SH-SY5Y (cell line): ENCODE measurements at regions not wholly inside any gene's neighbourhood (a gene's known extent, or its start where the extent isn't known, plus 50 kb on each side); places are given as distances from the start of the nearest gene placed in this dataset.

ENCODE experiments used
- GATA2 ChIP-seq: IDR thresholded peaks from 2 replicates; pipeline ENCODE4 v1.6.1; 2011; ENCODE audit warnings: mild to moderate bottlenecking, low read depth, low read length
- GATA3 ChIP-seq: IDR thresholded peaks from 2 replicates; pipeline ENCODE4 v1.6.1; 2011; ENCODE audit warnings: low read depth, mild to moderate bottlenecking, low read length, moderate library complexity

- TF ChIP-seq GATA2 = no peak
- no peak for TF ChIP-seq GATA3
Observed at GRCh38 chr15:48058371-48058770, 62.4 kb upstream of the SLC24A5 start.
